Activated CD4-positive, alpha-beta T cell treated with anti-CD3 and anti-CD28 coated beads for 36 hours (primary cell): ENCODE measurements at regions not wholly inside any gene's neighbourhood (a gene's known extent, or its start where the extent isn't known, plus 50 kb on each side); places are given as distances from the start of the nearest gene placed in this dataset.

Source experiments
- ATAC-seq: fragments of 200-7000 bp; cut with Tn5 transposase; one replicate; pipeline ENCODE4 v1.10.0; 2021; ENCODE audit warnings: mild to moderate bottlenecking, moderate library complexity
- CTCF ChIA-PET: fragments of 350-600 bp; sonication (Branson Sonifier 250); formaldehyde crosslinking; loops from one replicate; lab custom pipeline; 2021; ENCODE audit warnings: antibody characterized with exemption; lab: Charles Lee
- POLR2A ChIA-PET: fragments of 350-600 bp; sonication (Branson Sonifier 250); formaldehyde crosslinking; loops from one replicate; lab custom pipeline; 2021; ENCODE audit warnings: antibody characterized with exemption, inconsistent platforms; lab: Charles Lee
- DNase-seq: peaks from one replicate; pipeline ENCODE4 v3.0.0-alpha.2; 2020
- H3K27ac Mint-ChIP-seq: one replicate; pipeline ENCODE4 v1.8.0; 2021; ENCODE audit warnings: mixed read lengths
- H3K27me3 Mint-ChIP-seq: one replicate; pipeline ENCODE4 v1.8.0; 2021; ENCODE audit warnings: mixed read lengths
- H3K36me3 Mint-ChIP-seq: one replicate; pipeline ENCODE4 v1.8.0; 2021; ENCODE audit warnings: low read depth, mixed read lengths
- H3K4me1 Mint-ChIP-seq: one replicate; pipeline ENCODE4 v1.8.0; 2021; ENCODE audit warnings: mixed read lengths
- H3K4me3 Mint-ChIP-seq: one replicate; pipeline ENCODE4 v1.8.0; 2021; ENCODE audit warnings: mild to moderate bottlenecking, moderate library complexity, mixed read lengths
- H3K9me3 Mint-ChIP-seq: one replicate; pipeline ENCODE4 v1.8.0; 2021; ENCODE audit warnings: low read depth, mixed read lengths
- intact Hi-C, 2 experiments: fragments of 100-400 bp; cut with DNase I in 1 of 2; cut with micrococcal nuclease in 1 of 2; formaldehyde crosslinking; loops; one replicate each; pipeline versions ENCODE4 v1.14.2 to v1.15.1; 2022 to 2024; cut with DNase I, micrococcal nuclease

DNA sequence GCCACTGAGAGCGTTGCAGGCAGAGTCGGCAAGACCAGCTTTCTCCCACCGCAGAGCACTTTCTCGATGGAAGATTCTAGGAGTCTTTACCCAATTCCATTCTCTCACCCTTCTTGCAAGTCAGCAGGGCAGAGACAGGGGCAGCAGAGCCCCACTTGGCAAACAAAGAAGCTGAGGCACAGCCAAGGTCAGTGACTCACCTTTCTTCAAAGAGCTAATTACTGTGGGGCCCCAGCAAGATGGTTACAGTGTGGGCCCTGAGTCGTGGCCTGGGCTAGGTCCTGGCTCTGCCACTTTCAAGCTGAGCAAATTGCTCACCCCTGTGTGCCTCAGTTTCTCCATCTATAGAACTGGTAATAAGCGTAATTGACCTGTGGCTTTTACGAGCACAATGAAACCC is 277.0 kb downstream of the PREX1 start:
- CTCF ChIA-PET = no interaction called here

DNA sequence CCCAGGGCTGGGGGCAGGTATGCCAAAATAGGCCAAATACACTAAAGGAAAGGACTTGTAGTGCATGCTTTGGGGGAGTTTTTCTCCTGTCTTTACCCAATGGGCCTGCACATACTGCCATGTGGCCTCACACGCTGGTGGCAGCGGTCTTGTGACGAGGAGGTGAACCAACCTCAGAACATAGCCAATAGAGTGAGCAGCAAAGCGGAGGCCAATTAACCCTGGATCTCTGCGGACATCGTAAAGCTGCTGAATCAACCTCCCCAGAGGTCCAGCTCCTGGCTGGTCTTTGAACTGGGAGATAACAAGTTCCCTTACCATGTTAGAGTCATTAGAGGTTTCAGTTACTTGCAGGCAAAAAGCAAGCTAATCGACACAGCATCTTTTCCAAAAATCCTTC is 280.1 kb downstream of the PREX1 start:
- H3K27ac Mint-ChIP-seq = no peak overlapping the region
- intact Hi-C loops = no loop called here
- ChIA-PET CTCF (no interaction called here), POLR2A (no interaction called here)
- no peak overlapping the region for H3K4me3 Mint-ChIP-seq
- ATAC-seq (no peak), DNase-seq (no peak)
- H3K36me3 Mint-ChIP-seq = no peaks in the 10 kb centered on the region
- H3K4me1 Mint-ChIP-seq = no peaks in the 10 kb centered on the region
- H3K9me3 Mint-ChIP-seq = no peaks in the 10 kb centered on the region
- H3K27me3 Mint-ChIP-seq = peaks cover 16% of the 10 kb centered on the region

More for the DNA sequence above, 277.0 kb downstream of the PREX1 start:
- intact Hi-C loops = no loop called here
- DNase-seq (no peak), ATAC-seq (no peak)
- Mint-ChIP-seq H3K4me3 (no peak overlapping the region), H3K27ac (no peak overlapping the region), H3K9me3 (no peaks in the 10 kb centered on the region), H3K4me1 (no peaks in the 10 kb centered on the region), H3K36me3 (no peaks in the 10 kb centered on the region), H3K27me3 (peaks cover 2% of the 10 kb centered on the region)
- POLR2A ChIA-PET = no interaction called here

DNA sequence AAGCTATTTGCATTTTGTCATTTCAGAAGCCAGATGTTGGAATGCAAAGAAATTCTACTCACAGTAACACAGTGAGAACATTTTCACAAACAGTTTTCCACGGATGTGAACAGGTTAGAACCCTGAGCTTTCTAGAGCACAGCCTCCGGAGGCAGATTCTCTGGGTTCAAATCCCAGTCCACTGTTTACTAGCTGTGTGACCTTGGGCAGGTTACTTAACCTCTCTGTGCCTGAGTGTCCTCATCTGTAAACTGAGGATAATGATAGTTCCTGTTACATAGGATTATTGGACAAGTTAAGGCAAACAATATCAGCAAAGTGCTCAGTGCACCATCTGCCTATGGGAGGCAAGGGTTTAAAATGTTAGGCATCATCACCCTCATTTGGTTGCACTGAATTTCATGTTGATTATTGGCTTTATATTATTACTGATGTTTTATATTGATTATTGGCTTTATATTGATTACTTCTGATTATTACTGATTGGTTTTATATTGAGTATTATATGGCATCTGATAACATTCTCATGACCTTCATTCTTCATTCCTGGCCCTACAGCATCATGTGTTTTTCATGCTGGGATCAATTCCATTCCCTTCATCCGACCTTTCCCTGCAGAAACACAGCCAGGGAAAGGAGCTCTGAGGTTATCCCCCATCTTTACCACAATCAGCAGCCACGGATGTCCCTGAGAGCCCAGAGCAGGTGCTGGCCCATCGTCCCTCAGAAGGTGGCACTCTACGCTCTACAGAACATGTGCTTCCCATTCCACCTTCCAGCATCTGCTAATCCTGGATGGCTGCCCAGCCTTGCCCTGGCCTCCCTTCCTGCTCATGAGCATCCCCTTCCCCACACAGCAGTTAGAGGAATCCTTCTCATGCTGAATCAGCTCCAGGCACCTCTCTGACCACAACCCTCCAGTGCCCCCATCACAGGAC is 283.1 kb downstream of the PREX1 start:
- H3K4me3 Mint-ChIP-seq = no peak overlapping the region
- POLR2A ChIA-PET = no interaction called here
- peaks cover 15% of the 10 kb centered on the region for H3K27me3 Mint-ChIP-seq
- no peak overlapping the region for H3K27ac Mint-ChIP-seq
- intact Hi-C loops = no loop called here
- H3K36me3 Mint-ChIP-seq = no peaks in the 10 kb centered on the region
- DNase-seq = no peak
- H3K9me3 Mint-ChIP-seq = no peaks in the 10 kb centered on the region
- no peaks in the 10 kb centered on the region for H3K4me1 Mint-ChIP-seq
- CTCF ChIA-PET = no interaction called here
- no peak for ATAC-seq

DNA sequence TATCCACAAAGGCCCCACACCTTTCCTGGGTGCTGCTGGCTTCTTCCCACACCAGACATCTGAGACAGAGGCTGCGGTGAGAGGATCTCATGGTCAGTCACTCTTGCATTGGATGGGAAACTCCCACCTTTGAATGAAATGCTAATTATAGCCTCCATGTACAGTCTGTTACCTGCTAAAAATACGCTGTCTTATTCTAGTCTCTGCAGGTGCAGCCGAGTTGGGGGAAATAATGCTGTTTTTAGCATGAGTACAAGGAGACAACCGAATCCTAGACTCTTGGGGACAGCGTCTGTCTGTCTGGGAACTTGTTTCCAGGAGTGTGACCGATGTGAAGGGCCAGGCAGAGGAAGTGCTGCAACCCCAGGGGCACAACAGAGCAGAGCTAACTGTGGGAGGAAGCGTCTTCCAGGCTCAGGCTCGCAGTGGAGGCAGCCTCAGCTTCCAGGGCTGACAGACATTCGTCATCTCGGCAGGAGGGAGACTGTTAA is 286.2 kb downstream of the PREX1 start:
- no peak for ATAC-seq

DNA sequence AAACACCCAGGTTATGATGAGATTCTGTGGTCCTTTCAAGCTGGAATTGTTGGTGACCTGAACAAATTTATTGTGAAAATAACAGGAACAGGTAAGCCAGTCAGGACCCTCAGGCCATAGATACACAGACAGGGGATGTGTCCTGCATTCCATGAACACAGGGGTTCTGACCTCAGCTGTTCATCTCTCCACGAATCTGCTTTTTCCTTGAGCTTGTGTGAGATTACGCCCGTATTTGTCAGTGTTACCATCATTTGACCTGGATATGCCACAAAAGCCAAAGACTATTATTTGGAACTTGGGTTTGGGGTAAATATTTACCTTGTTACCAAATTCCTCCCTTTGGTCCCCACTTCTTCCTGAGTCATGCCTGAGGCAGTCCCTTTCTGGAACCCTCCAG is 288.9 kb downstream of the PREX1 start:
- no peak overlapping the region for H3K4me3 Mint-ChIP-seq
- no peaks in the 10 kb centered on the region for H3K9me3 Mint-ChIP-seq
- H3K4me1 Mint-ChIP-seq = no peaks in the 10 kb centered on the region
- no peak overlapping the region for H3K27ac Mint-ChIP-seq
- ATAC-seq (no peak), DNase-seq (no peak)
- peaks cover 7% of the 10 kb centered on the region for H3K27me3 Mint-ChIP-seq
- ChIA-PET POLR2A (no interaction called here), CTCF (interaction anchor here (2.8 kb wide), 1 partner anchor 82 kb away, joined by 8 read pairs; no protein-coding TSS in a partner anchor)
- no peaks in the 10 kb centered on the region for H3K36me3 Mint-ChIP-seq
- intact Hi-C loops = no loop called here

More for the DNA sequence above, 286.2 kb downstream of the PREX1 start:
- no peak overlapping the region for H3K27ac Mint-ChIP-seq
- H3K36me3 Mint-ChIP-seq = no peaks in the 10 kb centered on the region
- H3K9me3 Mint-ChIP-seq = no peaks in the 10 kb centered on the region
- no peaks in the 10 kb centered on the region for H3K4me1 Mint-ChIP-seq
- POLR2A ChIA-PET = no interaction called here
- DNase-seq = no peak
- intact Hi-C loops = no loop called here
- no peak overlapping the region for H3K4me3 Mint-ChIP-seq
- H3K27me3 Mint-ChIP-seq = peaks cover 15% of the 10 kb centered on the region
- CTCF ChIA-PET = no interaction called here

DNA sequence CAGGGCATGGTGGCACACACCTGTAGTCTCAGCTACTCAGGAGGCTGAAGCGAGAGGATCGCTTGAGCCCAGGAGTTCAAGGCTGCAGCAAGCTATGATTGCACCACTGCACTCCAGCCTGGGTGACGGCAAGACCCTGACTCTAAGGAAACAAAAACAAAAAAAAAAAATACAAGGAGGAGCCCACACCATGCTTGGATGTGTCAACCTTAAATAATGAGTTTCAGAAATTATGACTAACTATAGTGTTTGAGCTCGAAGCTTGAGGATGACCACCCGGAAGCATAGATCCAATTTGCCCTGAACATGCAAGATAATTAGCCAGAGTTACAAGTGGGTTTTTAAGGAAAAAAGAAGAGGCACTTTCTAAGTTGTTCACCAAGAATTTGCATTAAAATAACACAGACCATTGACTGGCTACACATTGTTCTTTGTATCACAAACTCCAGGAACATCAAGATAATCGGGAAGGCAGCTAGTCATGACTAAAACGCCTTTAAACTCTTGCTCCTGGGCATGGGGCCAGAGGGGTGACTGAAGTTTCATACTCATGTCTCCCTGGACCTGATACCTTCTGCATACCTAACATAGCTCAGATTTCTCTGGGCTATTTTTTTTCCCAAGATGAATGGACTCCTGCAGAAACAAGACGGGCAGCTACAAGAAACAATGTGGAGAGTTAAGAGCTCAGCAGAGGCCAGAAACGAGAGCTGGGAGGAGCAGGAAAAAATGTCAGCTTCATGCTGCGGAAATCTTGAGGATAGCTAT is 289.6 kb downstream of the PREX1 start:
- Mint-ChIP-seq H3K27ac (no peak overlapping the region), H3K27me3 (peaks cover 2% of the 10 kb centered on the region), H3K36me3 (no peaks in the 10 kb centered on the region), H3K9me3 (no peaks in the 10 kb centered on the region), H3K4me3 (no peak overlapping the region), H3K4me1 (no peaks in the 10 kb centered on the region)
- ATAC-seq (no peak), DNase-seq (no peak)
- intact Hi-C loops = no loop called here
- ChIA-PET POLR2A (no interaction called here), CTCF (interaction anchor here (0.6 to 2.8 kb wide), 2 partner anchors 82 to 257 kb away, joined by 3 to 8 read pairs; no protein-coding TSS in a partner anchor)

DNA sequence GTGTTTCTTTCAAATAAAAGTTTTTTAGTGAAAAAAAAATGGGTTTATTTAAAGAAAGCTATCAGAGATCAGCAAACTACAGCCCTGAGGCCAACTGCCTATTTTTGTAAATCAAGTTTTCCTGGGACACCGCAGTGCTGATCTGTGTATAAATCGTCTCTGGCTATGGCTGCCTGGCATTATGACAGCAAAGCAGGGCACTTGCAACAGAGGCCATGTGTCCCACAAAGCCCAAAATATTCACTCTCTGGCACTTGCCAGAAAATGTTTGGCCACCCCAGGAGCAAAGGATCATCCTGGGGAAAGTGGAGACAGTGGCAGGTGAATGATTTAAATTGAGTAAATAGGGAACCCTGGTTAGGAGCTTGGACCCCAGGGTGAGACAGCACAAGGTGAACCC is 291.6 kb downstream of the PREX1 start:
- Mint-ChIP-seq H3K4me1 (no peaks in the 10 kb centered on the region), H3K9me3 (no peaks in the 10 kb centered on the region), H3K27ac (no peak overlapping the region), H3K36me3 (no peaks in the 10 kb centered on the region), H3K4me3 (no peak overlapping the region), H3K27me3 (no peaks in the 10 kb centered on the region)
- ChIA-PET CTCF (interaction anchor here (0.7 kb wide), 1 partner anchor 36 kb away, joined by 3 read pairs; no protein-coding TSS in a partner anchor), POLR2A (no interaction called here)
- intact Hi-C loops = no loop called here
- DNase-seq (no peak), ATAC-seq (no peak)

DNA sequence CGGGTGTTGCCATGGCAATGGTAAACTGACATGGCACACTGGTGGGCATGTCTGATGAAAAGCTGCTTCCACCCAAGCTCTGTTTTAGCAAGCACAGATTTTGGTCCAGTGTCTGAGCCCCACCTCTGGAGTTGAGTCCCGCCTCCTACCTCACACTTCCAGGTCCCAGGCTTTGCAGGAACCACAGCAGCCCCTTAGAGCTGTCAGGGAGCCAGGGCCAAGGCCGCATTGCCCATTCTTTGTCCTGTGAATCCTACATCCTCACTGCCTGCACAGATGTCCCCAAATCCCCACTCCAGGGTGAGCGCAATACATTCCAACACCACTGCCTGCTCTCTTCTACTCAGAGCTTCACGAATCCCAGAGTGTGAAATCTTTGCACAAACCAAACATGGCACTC is 292.2 kb downstream of the PREX1 start:
- H3K27ac Mint-ChIP-seq = no peak overlapping the region
- ATAC-seq (no peak), DNase-seq (no peak)
- CTCF ChIA-PET = interaction anchor here (0.7 kb wide), 1 partner anchor 270 kb away, joined by 3 read pairs; no protein-coding TSS in a partner anchor
- no peaks in the 10 kb centered on the region for H3K36me3 Mint-ChIP-seq
- POLR2A ChIA-PET = no interaction called here
- H3K4me1 Mint-ChIP-seq = no peaks in the 10 kb centered on the region
- no peaks in the 10 kb centered on the region for H3K27me3 Mint-ChIP-seq
- intact Hi-C loops = no loop called here
- H3K9me3 Mint-ChIP-seq = no peaks in the 10 kb centered on the region
- H3K4me3 Mint-ChIP-seq = no peak overlapping the region

DNA sequence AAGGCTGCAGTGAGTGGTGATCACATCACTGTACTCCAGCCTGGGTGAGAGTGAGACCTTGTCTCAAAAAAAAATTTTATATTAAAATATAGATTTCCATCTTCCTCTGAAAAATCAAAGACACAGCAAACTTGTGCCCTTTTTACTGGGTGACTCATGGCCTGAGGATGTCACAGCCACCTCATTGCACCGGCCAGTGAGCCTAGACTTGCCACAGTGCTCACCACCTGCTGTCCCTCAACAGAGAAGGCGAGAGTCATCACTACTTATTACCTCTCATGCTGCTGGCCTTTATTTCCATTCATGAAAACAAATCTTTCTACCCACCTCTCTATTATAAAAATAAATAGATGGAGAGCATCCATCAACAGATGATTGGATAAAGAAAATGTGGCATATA is 295.8 kb downstream of the PREX1 start:
- intact Hi-C loops = no loop called here
- no peak for ATAC-seq
- Mint-ChIP-seq H3K4me3 (no peak overlapping the region), H3K27ac (no peak overlapping the region), H3K4me1 (no peaks in the 10 kb centered on the region), H3K36me3 (no peaks in the 10 kb centered on the region), H3K27me3 (peaks cover 5% of the 10 kb centered on the region), H3K9me3 (no peaks in the 10 kb centered on the region)
- ChIA-PET POLR2A (no interaction called here), CTCF (no interaction called here)
- no peak for DNase-seq

DNA sequence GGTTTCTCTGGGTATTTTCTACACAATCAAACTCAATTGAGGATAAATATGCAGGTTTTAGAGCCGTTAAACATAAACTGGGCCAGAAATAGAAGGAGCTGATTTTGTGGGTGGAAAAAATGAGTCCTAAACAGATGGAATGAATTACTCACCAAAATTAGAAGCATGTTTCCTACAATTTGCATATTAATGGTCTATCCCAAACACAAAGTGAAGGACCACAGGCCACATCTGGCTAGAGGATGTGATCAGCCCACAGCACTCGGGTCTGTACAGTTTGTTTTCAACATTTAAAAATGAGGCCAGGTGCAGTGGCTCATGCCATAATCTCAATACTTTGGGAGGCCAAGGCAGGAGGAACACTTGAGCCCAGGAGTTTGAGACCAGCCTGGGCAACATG is 296.3 kb downstream of the PREX1 start:
- no peak for DNase-seq
- intact Hi-C loops = no loop called here
- CTCF ChIA-PET = no interaction called here

DNA sequence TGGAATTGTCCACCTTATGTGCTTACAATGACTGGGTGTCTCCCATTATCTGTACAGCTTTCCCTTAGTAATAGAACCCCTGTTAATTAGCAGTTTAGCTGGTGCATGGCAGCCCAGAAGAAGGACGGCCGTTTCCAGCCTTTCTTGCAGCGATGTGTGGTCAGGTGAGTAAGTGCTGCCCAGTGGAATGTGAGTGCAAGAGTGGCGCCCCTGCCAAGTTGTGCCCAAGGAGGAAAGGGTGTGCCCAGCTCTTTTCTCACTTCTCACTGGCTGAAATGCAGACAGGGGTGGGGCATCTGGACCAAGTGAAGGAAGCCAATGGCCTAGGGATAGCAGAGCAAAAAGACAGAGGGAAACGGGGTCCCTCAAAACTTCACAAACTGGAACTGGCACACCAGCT is 296.8 kb downstream of the PREX1 start:
- intact Hi-C loops = no loop called here
- H3K9me3 Mint-ChIP-seq = no peaks in the 10 kb centered on the region
- POLR2A ChIA-PET = no interaction called here
- H3K36me3 Mint-ChIP-seq = no peaks in the 10 kb centered on the region
- DNase-seq (no peak), ATAC-seq (no peak)
- no peaks in the 10 kb centered on the region for H3K4me1 Mint-ChIP-seq
- no peak overlapping the region for H3K27ac Mint-ChIP-seq
- H3K27me3 Mint-ChIP-seq = peaks cover 7% of the 10 kb centered on the region
- CTCF ChIA-PET = interaction anchor here (0.6 kb wide), 1 partner anchor 867 kb away, joined by 3 read pairs; no protein-coding TSS in a partner anchor
- no peak overlapping the region for H3K4me3 Mint-ChIP-seq

More for the DNA sequence above, 296.3 kb downstream of the PREX1 start:
- Mint-ChIP-seq H3K36me3 (no peaks in the 10 kb centered on the region), H3K4me1 (no peaks in the 10 kb centered on the region), H3K27me3 (peaks cover 7% of the 10 kb centered on the region), H3K4me3 (no peak overlapping the region), H3K9me3 (no peaks in the 10 kb centered on the region), H3K27ac (no peak overlapping the region)
- no peak for ATAC-seq
- POLR2A ChIA-PET = no interaction called here
